ENCODE measurements at regions not wholly inside any gene's neighbourhood (a gene's known extent, or its start where the extent isn't known, plus 50 kb on each side); places are given as distances from the start of the nearest gene placed in this dataset.
"Not testable (repeated sequence)": the region's sequence is repeated elsewhere in the genome, so short reads cannot be mapped to it uniquely, and the experiment has no call there.

- no peak for ATAC-seq
- TF ChIP-seq CSDC2 (CRISPR knock-in tag; IDR thresholded peaks at IDR 0.05) (no peak), ZNF8 (CRISPR knock-in tag; IDR thresholded peaks at IDR 0.05) (no peak), PPARA (CRISPR knock-in tag; IDR thresholded peaks at IDR 0.05; ENCODE audit: borderline replicate concordance) (no peak)
These were observed 143.3 kb downstream of the PRL start for GRCh38 chr6:22153384-22154158.

GRCh38 chr6:22155551-22155950 lies 141.3 kb downstream of the PRL start:
- TF ChIP-seq OSR1 (CRISPR knock-in tag; IDR thresholded peaks at IDR 0.05), result no peak
- no peak for TF ChIP-seq SNAI2 (CRISPR knock-in tag; IDR thresholded peaks at IDR 0.05)
- no peak for TF ChIP-seq CREB5 (CRISPR knock-in tag; IDR thresholded peaks at IDR 0.05; ENCODE audit: low read depth)
- no peak for TF ChIP-seq ZNF70 (CRISPR knock-in tag; IDR thresholded peaks at IDR 0.05)
- TF ChIP-seq ESRRG (CRISPR knock-in tag; IDR thresholded peaks at IDR 0.05), result no peak
- no peak for TF ChIP-seq TSHZ2 (CRISPR knock-in tag; IDR thresholded peaks at IDR 0.05)
- no peak for TF ChIP-seq ZNF565 (CRISPR knock-in tag; conservative IDR thresholded peaks at IDR 0.05; ENCODE audit: low read depth)
- no peak for TF ChIP-seq GLIS3 (CRISPR knock-in tag; IDR thresholded peaks at IDR 0.05)
- no peak for TF ChIP-seq ZFP3 (CRISPR knock-in tag; IDR thresholded peaks at IDR 0.05)
- no peak for TF ChIP-seq BACH2 (CRISPR knock-in tag; IDR thresholded peaks at IDR 0.05; ENCODE audit: borderline replicate concordance)
- TF ChIP-seq TOX (CRISPR knock-in tag; IDR thresholded peaks at IDR 0.05; ENCODE audit: borderline replicate concordance), result no peak
- no peak for TF ChIP-seq ARNTL (CRISPR knock-in tag; IDR thresholded peaks at IDR 0.05; ENCODE audit: borderline replicate concordance, low read depth)
- ATAC-seq, result no peak

DNA sequence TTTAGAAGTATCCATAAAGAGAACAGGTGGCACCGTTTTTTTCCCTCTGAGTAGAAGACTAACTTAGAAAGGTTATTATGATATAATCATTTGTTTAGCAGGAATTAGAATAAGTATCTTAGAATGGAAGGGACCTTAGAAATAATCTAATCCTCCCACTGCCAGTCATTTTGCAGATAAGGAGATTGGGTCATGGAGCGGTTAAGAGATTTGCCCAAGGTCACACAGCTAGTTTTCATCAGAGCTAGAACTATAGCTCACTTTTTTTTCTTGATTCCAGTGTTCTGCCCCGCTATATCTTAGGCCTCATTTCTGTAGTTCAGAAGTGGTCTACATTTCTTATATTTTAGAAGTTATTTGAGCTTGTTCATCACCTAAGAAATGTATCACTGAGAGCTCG lies 139.6 kb downstream of the PRL start:
- no peak for TF ChIP-seq ZFP30 (CRISPR knock-in tag; IDR thresholded peaks at IDR 0.05)
- TF ChIP-seq BACH2 (CRISPR knock-in tag; IDR thresholded peaks at IDR 0.05; ENCODE audit: borderline replicate concordance), result no peak
- no peak for TF ChIP-seq PATZ1 (CRISPR knock-in tag; IDR thresholded peaks at IDR 0.05; ENCODE audit: borderline replicate concordance)
- no peak for ATAC-seq

GRCh38 chr6:22164236-22164635 lies 132.6 kb downstream of the PRL start:
- no peak for ATAC-seq
- TF ChIP-seq TOX (CRISPR knock-in tag; IDR thresholded peaks at IDR 0.05; ENCODE audit: borderline replicate concordance), result no peak
- TF ChIP-seq, protein P1, sequence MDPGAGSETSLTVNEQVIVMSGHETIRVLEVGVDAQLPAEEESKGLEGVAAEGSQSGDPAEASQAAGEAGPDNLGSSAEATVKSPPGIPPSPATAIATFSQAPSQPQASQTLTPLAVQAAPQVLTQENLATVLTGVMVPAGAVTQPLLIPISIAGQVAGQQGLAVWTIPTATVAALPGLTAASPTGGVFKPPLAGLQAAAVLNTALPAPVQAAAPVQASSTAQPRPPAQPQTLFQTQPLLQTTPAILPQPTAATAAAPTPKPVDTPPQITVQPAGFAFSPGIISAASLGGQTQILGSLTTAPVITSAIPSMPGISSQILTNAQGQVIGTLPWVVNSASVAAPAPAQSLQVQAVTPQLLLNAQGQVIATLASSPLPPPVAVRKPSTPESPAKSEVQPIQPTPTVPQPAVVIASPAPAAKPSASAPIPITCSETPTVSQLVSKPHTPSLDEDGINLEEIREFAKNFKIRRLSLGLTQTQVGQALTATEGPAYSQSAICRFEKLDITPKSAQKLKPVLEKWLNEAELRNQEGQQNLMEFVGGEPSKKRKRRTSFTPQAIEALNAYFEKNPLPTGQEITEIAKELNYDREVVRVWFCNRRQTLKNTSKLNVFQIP (CRISPR knock-in tag; IDR thresholded peaks at IDR 0.05; ENCODE audit: borderline replicate concordance, low read depth), result no peak
- no peak for TF ChIP-seq OSR1 (CRISPR knock-in tag; IDR thresholded peaks at IDR 0.05)
- no peak for TF ChIP-seq ZFP3 (CRISPR knock-in tag; IDR thresholded peaks at IDR 0.05)
- no peak for TF ChIP-seq ZNF565 (CRISPR knock-in tag; conservative IDR thresholded peaks at IDR 0.05; ENCODE audit: low read depth)
- TF ChIP-seq PATZ1 (CRISPR knock-in tag; IDR thresholded peaks at IDR 0.05; ENCODE audit: borderline replicate concordance), result no peak
- TF ChIP-seq PPARA (CRISPR knock-in tag; IDR thresholded peaks at IDR 0.05; ENCODE audit: borderline replicate concordance), result no peak
- TF ChIP-seq ISL1 (CRISPR knock-in tag; IDR thresholded peaks at IDR 0.05), result no peak
- TF ChIP-seq ZC3H10 (CRISPR knock-in tag; IDR thresholded peaks at IDR 0.05), result no peak
- TF ChIP-seq, protein P2, sequence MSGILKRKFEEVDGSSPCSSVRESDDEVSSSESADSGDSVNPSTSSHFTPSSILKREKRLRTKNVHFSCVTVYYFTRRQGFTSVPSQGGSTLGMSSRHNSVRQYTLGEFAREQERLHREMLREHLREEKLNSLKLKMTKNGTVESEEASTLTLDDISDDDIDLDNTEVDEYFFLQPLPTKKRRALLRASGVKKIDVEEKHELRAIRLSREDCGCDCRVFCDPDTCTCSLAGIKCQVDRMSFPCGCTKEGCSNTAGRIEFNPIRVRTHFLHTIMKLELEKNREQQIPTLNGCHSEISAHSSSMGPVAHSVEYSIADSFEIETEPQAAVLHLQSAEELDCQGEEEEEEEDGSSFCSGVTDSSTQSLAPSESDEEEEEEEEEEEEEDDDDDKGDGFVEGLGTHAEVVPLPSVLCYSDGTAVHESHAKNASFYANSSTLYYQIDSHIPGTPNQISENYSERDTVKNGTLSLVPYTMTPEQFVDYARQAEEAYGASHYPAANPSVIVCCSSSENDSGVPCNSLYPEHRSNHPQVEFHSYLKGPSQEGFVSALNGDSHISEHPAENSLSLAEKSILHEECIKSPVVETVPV (CRISPR knock-in tag; IDR thresholded peaks at IDR 0.05), result no peak
- TF ChIP-seq CREB5 (CRISPR knock-in tag; IDR thresholded peaks at IDR 0.05; ENCODE audit: low read depth), result no peak
- TF ChIP-seq ZFP30 (CRISPR knock-in tag; IDR thresholded peaks at IDR 0.05), result no peak
- TF ChIP-seq ZNF8 (CRISPR knock-in tag; IDR thresholded peaks at IDR 0.05), result no peak
- no peak for TF ChIP-seq ESRRG (CRISPR knock-in tag; IDR thresholded peaks at IDR 0.05)
- TF ChIP-seq RARB (CRISPR knock-in tag; IDR thresholded peaks at IDR 0.05), result no peak
- TF ChIP-seq ARNTL (CRISPR knock-in tag; IDR thresholded peaks at IDR 0.05; ENCODE audit: borderline replicate concordance, low read depth), result no peak

- ATAC-seq, result not testable (repeated sequence)
These were observed 125.8 kb downstream of the PRL start for GRCh38 chr6:22171006-22171405.
